K562 (cell line): ENCODE measurements at regions not wholly inside any gene's neighbourhood (a gene's known extent, or its start where the extent isn't known, plus 50 kb on each side); places are given as distances from the start of the nearest gene placed in this dataset.

Experiments
- ARID2 ChIP-seq: fragments of 450-650 bp; IDR thresholded peaks from 2 replicates; pipeline ENCODE4 v1.6.1; 2017; ENCODE audit warnings: antibody characterized with exemption, mild to moderate bottlenecking
- CREM ChIP-seq: IDR thresholded peaks from 2 replicates; pipeline ENCODE4 v1.6.1; 2014; ENCODE audit warnings: antibody characterized with exemption, low read depth
- EGR1 ChIP-seq: fragments of 450-650 bp; conservative IDR thresholded peaks from 2 replicates; pipeline ENCODE4 v1.6.1; 2017; ENCODE audit warnings: mild to moderate bottlenecking
- NFRKB ChIP-seq: fragments of 450-650 bp; IDR thresholded peaks from 2 replicates; pipeline ENCODE4 v1.6.1; 2016; ENCODE audit warnings: low read depth
- SIN3B ChIP-seq: fragments of 450-650 bp; IDR thresholded peaks from 2 replicates; pipeline ENCODE4 v1.6.1; 2017; ENCODE audit warnings: low read depth, mild to moderate bottlenecking, moderate library complexity
- SMARCC2 ChIP-seq: fragments of 450-650 bp; IDR thresholded peaks from 2 replicates; pipeline ENCODE4 v1.6.1; 2017; ENCODE audit warnings: antibody characterized with exemption, moderate library complexity, mild to moderate bottlenecking, low read depth
- SP1 ChIP-seq: sonication (generic); formaldehyde crosslinking; IDR thresholded peaks from 2 replicates; pipeline ENCODE4 v1.8.1; 2022; ENCODE audit warnings: mild to moderate bottlenecking, missing genetic modification reagents
- TCF7 ChIP-seq: sonication (generic); IDR thresholded peaks from 2 replicates; pipeline ENCODE4 v1.6.1; 2016; ENCODE audit warnings: antibody characterized with exemption, borderline replicate concordance
- ZEB2 ChIP-seq: fragments of 450-650 bp; IDR thresholded peaks from 2 replicates; pipeline ENCODE4 v1.6.1; 2016
- ZNF830 ChIP-seq: fragments of 250-450 bp; sonication (Bioruptor Pico); IDR thresholded peaks from 2 replicates; pipeline ENCODE4 v1.5.0; 2021; ENCODE audit warnings: mild to moderate bottlenecking
- TF ChIP-seq, protein P1 (sequence below), 3 experiments: IDR thresholded peaks in 2 of 3; conservative IDR thresholded peaks in 1 of 3; 2 replicates each; pipeline ENCODE4 v1.5.1; 2011 to 2012; ENCODE audit warnings: low read length in 3 of 3, mild to moderate bottlenecking in 3 of 3, control low read depth in 2 of 3, improper control_type of control experiment in 1 of 3, inconsistent platforms in 1 of 3, low read depth in 1 of 3, mixed read lengths in 1 of 3, moderate library complexity in 1 of 3; ENCODE audit not compliant: insufficient read depth in 2 of 3
- TF ChIP-seq, protein P2 (sequence below): IDR thresholded peaks from 2 replicates; pipeline ENCODE4 v1.6.1; 2014; ENCODE audit warnings: antibody characterized with exemption
- TF ChIP-seq, protein P3 (sequence below): fragments of 200-800 bp; sonication (Bioruptor generic); IDR thresholded peaks from 2 replicates; pipeline ENCODE4 v1.6.1; 2016; ENCODE audit warnings: missing genetic modification characterization, missing compliant biosample characterization

DNA sequence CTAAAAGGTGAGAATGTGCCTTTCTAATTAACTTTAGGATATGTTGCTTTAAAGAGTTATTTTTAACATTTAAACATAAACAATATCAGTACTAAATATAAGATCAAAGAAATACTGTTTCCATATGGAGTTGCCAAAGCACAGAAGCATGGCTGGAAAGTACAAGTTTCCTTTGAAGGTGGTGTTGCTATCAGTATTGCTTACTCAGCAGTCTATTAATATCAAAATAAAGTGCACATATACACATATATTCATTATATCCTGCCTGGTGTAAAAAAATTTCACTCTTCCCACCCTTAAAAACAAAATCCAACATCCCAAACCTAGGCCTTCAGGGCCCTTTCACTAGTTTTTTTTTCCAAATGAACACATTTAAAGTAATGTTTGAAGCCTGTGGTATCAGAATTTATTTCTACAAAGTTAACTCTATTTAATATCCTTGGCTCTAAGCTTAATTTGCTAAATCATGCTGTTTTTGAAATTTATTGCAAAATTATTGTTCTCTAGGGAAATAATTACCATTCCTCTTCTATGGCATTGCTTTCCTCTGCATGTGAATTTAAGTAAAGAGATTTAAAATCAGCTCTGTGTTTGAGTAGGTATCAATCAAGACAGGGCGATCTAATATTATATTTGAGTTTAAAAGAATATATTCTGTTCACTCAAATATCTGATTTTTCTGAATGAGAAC is 192.7 kb upstream of the MEIS1 start:
- TF ChIP-seq, protein P1, sequence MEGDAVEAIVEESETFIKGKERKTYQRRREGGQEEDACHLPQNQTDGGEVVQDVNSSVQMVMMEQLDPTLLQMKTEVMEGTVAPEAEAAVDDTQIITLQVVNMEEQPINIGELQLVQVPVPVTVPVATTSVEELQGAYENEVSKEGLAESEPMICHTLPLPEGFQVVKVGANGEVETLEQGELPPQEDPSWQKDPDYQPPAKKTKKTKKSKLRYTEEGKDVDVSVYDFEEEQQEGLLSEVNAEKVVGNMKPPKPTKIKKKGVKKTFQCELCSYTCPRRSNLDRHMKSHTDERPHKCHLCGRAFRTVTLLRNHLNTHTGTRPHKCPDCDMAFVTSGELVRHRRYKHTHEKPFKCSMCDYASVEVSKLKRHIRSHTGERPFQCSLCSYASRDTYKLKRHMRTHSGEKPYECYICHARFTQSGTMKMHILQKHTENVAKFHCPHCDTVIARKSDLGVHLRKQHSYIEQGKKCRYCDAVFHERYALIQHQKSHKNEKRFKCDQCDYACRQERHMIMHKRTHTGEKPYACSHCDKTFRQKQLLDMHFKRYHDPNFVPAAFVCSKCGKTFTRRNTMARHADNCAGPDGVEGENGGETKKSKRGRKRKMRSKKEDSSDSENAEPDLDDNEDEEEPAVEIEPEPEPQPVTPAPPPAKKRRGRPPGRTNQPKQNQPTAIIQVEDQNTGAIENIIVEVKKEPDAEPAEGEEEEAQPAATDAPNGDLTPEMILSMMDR (IDR thresholded peaks at IDR 0.05 in 2 of 3, conservative IDR thresholded peaks at IDR 0.05 in 1 of 3; ENCODE audit: insufficient read depth in 2 of 3, low read depth in 1 of 3, low read length in 3 of 3) = no peak
- TF ChIP-seq, protein P2, sequence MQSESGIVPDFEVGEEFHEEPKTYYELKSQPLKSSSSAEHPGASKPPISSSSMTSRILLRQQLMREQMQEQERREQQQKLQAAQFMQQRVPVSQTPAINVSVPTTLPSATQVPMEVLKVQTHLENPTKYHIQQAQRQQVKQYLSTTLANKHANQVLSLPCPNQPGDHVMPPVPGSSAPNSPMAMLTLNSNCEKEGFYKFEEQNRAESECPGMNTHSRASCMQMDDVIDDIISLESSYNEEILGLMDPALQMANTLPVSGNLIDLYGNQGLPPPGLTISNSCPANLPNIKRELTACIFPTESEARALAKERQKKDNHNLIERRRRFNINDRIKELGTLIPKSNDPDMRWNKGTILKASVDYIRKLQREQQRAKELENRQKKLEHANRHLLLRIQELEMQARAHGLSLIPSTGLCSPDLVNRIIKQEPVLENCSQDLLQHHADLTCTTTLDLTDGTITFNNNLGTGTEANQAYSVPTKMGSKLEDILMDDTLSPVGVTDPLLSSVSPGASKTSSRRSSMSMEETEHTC = no peak
- TF ChIP-seq TCF7 = no peak
- TF ChIP-seq EGR1 = no peak
- TF ChIP-seq SMARCC2 = no peak
- TF ChIP-seq, protein P3, sequence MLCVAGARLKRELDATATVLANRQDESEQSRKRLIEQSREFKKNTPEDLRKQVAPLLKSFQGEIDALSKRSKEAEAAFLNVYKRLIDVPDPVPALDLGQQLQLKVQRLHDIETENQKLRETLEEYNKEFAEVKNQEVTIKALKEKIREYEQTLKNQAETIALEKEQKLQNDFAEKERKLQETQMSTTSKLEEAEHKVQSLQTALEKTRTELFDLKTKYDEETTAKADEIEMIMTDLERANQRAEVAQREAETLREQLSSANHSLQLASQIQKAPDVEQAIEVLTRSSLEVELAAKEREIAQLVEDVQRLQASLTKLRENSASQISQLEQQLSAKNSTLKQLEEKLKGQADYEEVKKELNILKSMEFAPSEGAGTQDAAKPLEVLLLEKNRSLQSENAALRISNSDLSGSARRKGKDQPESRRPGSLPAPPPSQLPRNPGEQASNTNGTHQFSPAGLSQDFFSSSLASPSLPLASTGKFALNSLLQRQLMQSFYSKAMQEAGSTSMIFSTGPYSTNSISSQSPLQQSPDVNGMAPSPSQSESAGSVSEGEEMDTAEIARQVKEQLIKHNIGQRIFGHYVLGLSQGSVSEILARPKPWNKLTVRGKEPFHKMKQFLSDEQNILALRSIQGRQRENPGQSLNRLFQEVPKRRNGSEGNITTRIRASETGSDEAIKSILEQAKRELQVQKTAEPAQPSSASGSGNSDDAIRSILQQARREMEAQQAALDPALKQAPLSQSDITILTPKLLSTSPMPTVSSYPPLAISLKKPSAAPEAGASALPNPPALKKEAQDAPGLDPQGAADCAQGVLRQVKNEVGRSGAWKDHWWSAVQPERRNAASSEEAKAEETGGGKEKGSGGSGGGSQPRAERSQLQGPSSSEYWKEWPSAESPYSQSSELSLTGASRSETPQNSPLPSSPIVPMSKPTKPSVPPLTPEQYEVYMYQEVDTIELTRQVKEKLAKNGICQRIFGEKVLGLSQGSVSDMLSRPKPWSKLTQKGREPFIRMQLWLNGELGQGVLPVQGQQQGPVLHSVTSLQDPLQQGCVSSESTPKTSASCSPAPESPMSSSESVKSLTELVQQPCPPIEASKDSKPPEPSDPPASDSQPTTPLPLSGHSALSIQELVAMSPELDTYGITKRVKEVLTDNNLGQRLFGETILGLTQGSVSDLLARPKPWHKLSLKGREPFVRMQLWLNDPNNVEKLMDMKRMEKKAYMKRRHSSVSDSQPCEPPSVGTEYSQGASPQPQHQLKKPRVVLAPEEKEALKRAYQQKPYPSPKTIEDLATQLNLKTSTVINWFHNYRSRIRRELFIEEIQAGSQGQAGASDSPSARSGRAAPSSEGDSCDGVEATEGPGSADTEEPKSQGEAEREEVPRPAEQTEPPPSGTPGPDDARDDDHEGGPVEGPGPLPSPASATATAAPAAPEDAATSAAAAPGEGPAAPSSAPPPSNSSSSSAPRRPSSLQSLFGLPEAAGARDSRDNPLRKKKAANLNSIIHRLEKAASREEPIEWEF = no peak
- TF ChIP-seq CREM = no peak
- TF ChIP-seq ARID2 = no peak
- TF ChIP-seq NFRKB = no peak
- TF ChIP-seq SP1 = no peak
- no peak for TF ChIP-seq SIN3B
- no peak for TF ChIP-seq ZEB2
- no peak for TF ChIP-seq ZNF830 (CRISPR knock-in tag)
